Heart right ventricle (tissue), 16 donors: ENCODE measurements at regions not wholly inside any gene's neighbourhood (a gene's known extent, or its start where the extent isn't known, plus 50 kb on each side); places are given as distances from the start of the nearest gene placed in this dataset.

Experiments
- ATAC-seq, 8 donors: fragments of 200-7000 bp; cut with Tn5 transposase; one replicate each; pipeline ENCODE4 v1.9.1; 2020; ENCODE audit warnings: mild to moderate bottlenecking in 8 of 8, moderate library complexity in 8 of 8, moderate number of reproducible peaks in 1 of 8
- DNase-seq, 2 donors: peaks; one replicate each; pipeline ENCODE4 v3.0.0-alpha.2; 2020
- H3K27ac ChIP-seq, 10 donors: fragments of 200-600 bp; sonication (generic) in 2 of 10; one replicate each; pipeline versions ENCODE4 v1.5.0 to v1.8.0; 2020 to 2022; ENCODE audit warnings: mild to moderate bottlenecking in 3 of 10
- H3K27me3 ChIP-seq, 7 donors: fragments of 200-600 bp; one replicate each; pipeline ENCODE4 v1.8.0; 2021 to 2022; ENCODE audit warnings: mild to moderate bottlenecking in 2 of 7
- H3K36me3 ChIP-seq, 9 donors: fragments of 200-600 bp; sonication (generic) in 1 of 9; one replicate each; pipeline versions ENCODE4 v1.5.0 to v1.8.0; 2020 to 2022; ENCODE audit warnings: mild to moderate bottlenecking in 2 of 9
- H3K4me1 ChIP-seq, 9 donors: fragments of 200-600 bp; sonication (generic) in 1 of 9; one replicate each; pipeline versions ENCODE4 v1.5.0 to v1.8.0; 2020 to 2022; ENCODE audit warnings: mild to moderate bottlenecking in 4 of 9
- H3K4me3 ChIP-seq, 10 donors: fragments of 200-600 bp; sonication (generic) in 2 of 10; one replicate each; pipeline versions ENCODE4 v1.5.0 to v1.8.0; 2020 to 2022; ENCODE audit warnings: mild to moderate bottlenecking in 7 of 10, moderate library complexity in 2 of 10
- H3K9me3 ChIP-seq, 11 donors: fragments of 200-600 bp in 10 of 11; sonication (generic) in 2 of 11; one replicate each; pipeline versions ENCODE4 v1.5.0 to v1.8.0; 2013 to 2022; ENCODE audit warnings: mild to moderate bottlenecking in 2 of 11, control low read depth in 1 of 11, moderate library complexity in 1 of 11
- WGBS, 2 donors: extraction: QIAGEN DNeasy Blood & Tissue Kit; methylation state at CpG; one replicate each; pipeline ENCODE4 v1.1.7; 2013; ENCODE audit warnings: inconsistent platforms in 1 of 2; 5-methylcytosine and 5-hydroxymethylcytosine counted together
- intact Hi-C, 10 donors: fragments of 100-400 bp; cut with DNase I; formaldehyde crosslinking; loops; one replicate each; pipeline versions ENCODE4 v1.11.1 to v1.14.2; 2022
- TF ChIP-seq, protein P1 (sequence below), 9 donors: fragments of 200-600 bp; sonication (generic) in 2 of 9; IDR thresholded peaks; one replicate each; pipeline versions ENCODE4 v1.5.0 to v1.8.0; 2021 to 2022; ENCODE audit warnings: antibody characterized with exemption in 9 of 9, mild to moderate bottlenecking in 5 of 9, moderate library complexity in 1 of 9
- donor health status: Arrhythmogenic right ventricular cardiomyopathy.
- donor health status: ischemic (EF 13 %, LVEDD 7.1; RV severe dilation, severe dysfunction).
- donor health status: healthy with polysubstance abuse.
- donor health status: DM: no; HTN: yes; CAD: no.
- donor health status: DM: no; HTN: no; CAD: no.
- donor health status: ischemic (EF 25% LVEDD 6.9; RV normal size, moderate dysfunction).
- donor health status: ischemic (EF 25% LVEDD 5.7; RV mildly dilated, moderate dysfunction).
- donor health status: healthy.
- donor health status: DM: yes; HTN: yes; CAD: no.
- donor health status: Ischemic cardiomyopathy.
- donor health status: ischemic (EF 35%, LVEDD 5.7; RV mildly dilated, moderate dysfunction).
- donor health status: nonischemic (EF 11% LVEDD 7.7; RV severe dilation, severe dysfunction).
- donor health status: DM: yes; HTN: yes; CAD: no.
- donor health status: PGD.
- donor health status: ischemic (EF 29% LVEDD 5.4; RV normal size, mild dysfunction).
- donor health status: nonischemic (EF 23%, LVEDD 6.1; RV moderate dilation, normal function).

GRCh38 chr16:62596584-62596983 is 560.3 kb upstream of the CDH8 start:
- Histone ChIP-seq H3K27ac (no peak overlapping the region), H3K27me3 (no peaks in the 10 kb centered on the region), H3K9me3 (no peaks in the 10 kb centered on the region), H3K4me3 (no peak overlapping the region), H3K36me3 (no peaks in the 10 kb centered on the region), H3K4me1 (no peaks in the 10 kb centered on the region)
- 21 to 60% methylated on average over 1 of the region's 1 CpG for WGBS, 2 donors
- intact Hi-C loops: no loop called here
- ATAC-seq (no peak), DNase-seq (no peak)
- TF ChIP-seq, protein P1, sequence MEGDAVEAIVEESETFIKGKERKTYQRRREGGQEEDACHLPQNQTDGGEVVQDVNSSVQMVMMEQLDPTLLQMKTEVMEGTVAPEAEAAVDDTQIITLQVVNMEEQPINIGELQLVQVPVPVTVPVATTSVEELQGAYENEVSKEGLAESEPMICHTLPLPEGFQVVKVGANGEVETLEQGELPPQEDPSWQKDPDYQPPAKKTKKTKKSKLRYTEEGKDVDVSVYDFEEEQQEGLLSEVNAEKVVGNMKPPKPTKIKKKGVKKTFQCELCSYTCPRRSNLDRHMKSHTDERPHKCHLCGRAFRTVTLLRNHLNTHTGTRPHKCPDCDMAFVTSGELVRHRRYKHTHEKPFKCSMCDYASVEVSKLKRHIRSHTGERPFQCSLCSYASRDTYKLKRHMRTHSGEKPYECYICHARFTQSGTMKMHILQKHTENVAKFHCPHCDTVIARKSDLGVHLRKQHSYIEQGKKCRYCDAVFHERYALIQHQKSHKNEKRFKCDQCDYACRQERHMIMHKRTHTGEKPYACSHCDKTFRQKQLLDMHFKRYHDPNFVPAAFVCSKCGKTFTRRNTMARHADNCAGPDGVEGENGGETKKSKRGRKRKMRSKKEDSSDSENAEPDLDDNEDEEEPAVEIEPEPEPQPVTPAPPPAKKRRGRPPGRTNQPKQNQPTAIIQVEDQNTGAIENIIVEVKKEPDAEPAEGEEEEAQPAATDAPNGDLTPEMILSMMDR (IDR thresholded peaks at IDR 0.05): no peak

GRCh38 chr16:62596125-62596524 is 559.9 kb upstream of the CDH8 start:
- TF ChIP-seq, protein P1 (IDR thresholded peaks at IDR 0.05): no peak
- DNase-seq (no peak), ATAC-seq (no peak)
- Histone ChIP-seq H3K4me3 (no peak overlapping the region), H3K27me3 (no peaks in the 10 kb centered on the region), H3K9me3 (peaks cover 0 to 4% (median 0%) of the 10 kb centered on the region in 11 donors), H3K27ac (no peak overlapping the region), H3K36me3 (no peaks in the 10 kb centered on the region), H3K4me1 (no peaks in the 10 kb centered on the region)
- intact Hi-C loops: no loop called here
- WGBS, 2 donors: 54 to 69% methylated on average over 6 of the region's 6 CpGs

DNA sequence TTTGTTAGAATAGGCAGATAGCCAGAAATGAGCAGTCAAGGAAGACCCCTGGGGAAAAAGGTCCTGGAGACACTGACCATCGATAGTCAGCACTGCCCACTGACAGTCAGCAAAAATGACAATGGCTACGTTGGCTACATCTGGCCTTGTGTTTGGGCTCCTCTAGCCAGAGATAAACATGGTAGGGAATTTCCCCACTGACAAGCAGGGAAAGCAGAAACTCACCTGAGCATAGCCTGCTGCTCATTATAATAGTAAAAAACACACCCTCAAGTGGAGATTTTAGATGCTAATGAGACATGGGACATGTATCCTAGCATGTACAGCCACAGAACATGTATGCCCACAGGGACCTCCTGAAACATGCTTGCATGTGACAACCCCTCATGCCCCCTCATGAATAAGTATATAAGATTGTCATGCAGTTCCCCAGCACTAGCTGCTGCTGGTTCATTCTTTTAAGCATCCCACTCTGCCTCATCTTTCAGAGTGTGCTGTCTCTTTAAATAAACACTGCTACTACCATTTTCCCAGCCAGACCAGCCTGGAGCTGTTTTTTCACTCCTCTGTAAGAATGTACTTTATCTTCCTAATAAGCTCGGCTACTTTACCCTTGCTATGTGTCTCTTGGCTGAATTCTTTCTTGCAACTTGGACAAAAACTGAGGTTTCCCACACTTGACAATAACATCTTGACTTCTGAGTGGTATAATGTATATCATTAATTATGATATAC is 550.1 kb upstream of the CDH8 start:
- no peak for ATAC-seq
- Histone ChIP-seq H3K9me3 (peaks cover 0 to 19% (median 0%) of the 10 kb centered on the region in 11 donors), H3K4me1 (no peaks in the 10 kb centered on the region), H3K4me3 (no peak overlapping the region), H3K27me3 (no peaks in the 10 kb centered on the region), H3K36me3 (no peaks in the 10 kb centered on the region), H3K27ac (no peak overlapping the region)
- DNase-seq: no peak
- TF ChIP-seq, protein P1 (IDR thresholded peaks at IDR 0.05): no peak
- intact Hi-C loops: loop anchor here in 1 of 10 donors (10.0 kb wide), 1 partner anchor 1171 kb away; no protein-coding TSS in a partner anchor
- WGBS, 2 donors: 54 to 60% methylated on average over 3 of the region's 3 CpGs

DNA sequence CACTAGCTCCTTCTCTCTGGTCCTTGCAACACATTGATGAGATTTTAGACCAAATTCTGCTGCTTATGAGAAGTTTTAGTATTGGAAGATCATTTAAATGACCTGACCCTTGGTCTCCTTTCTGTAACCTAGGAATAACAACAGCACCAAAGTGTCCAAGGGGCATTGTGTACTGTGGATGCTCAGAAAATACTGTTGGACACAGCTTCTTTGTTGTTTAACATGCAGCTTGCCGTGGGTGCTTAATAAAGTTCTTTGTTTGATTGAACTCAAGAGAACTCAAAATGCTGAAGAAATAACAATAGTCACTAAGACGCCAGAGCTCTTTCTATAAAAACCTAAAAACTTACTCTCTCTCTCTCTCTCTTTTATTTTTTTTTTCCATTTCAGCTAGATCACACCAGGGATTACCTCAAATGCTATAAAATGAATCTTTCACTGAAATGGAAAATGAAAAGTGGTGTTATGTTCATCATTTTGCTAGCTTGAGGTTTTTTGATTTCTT is 548.9 kb upstream of the CDH8 start:
- DNase-seq (no peak), ATAC-seq (no peak)
- TF ChIP-seq, protein P1 (IDR thresholded peaks at IDR 0.05): no peak
- intact Hi-C loops: loop anchor here in 1 of 10 donors (10.0 kb wide), 1 partner anchor 1170 kb away; no protein-coding TSS in a partner anchor
- H3K27ac ChIP-seq: no peak overlapping the region
- H3K27me3 ChIP-seq: no peaks in the 10 kb centered on the region
- no peaks in the 10 kb centered on the region for H3K4me1 ChIP-seq
- H3K9me3 ChIP-seq: peaks cover 0 to 17% (median 0%) of the 10 kb centered on the region in 11 donors
- H3K4me3 ChIP-seq: no peak overlapping the region
- H3K36me3 ChIP-seq: no peaks in the 10 kb centered on the region
- WGBS, 2 donors: 72 to 76% methylated on average over 2 of the region's 2 CpGs
